Karpas-422 (cell line): ENCODE measurements at regions not wholly inside any gene's neighbourhood (a gene's known extent, or its start where the extent isn't known, plus 50 kb on each side); places are given as distances from the start of the nearest gene placed in this dataset.

Source experiments
- DNase-seq: peaks from one replicate; pipeline ENCODE4 v3.0.0-alpha.2; 2015
- H2AFZ ChIP-seq: fragments of 200-600 bp; sonication (generic); 2 replicates; pipeline ENCODE4 v1.6.1; 2014; ENCODE audit warnings: antibody characterized with exemption, low read length, mixed read lengths
- H3K27ac ChIP-seq: fragments of 200-600 bp; sonication (generic); 2 replicates; pipeline ENCODE4 v1.5.1; 2014; ENCODE audit warnings: mild to moderate bottlenecking, low read length, moderate library complexity
- H3K27me3 ChIP-seq: fragments of 200-600 bp; sonication (generic); 2 replicates; pipeline ENCODE4 v1.6.1; 2014; ENCODE audit warnings: low read length, mixed read lengths
- H3K36me3 ChIP-seq: fragments of 200-600 bp; sonication (generic); 2 replicates; pipeline ENCODE4 v1.6.1; 2014; ENCODE audit warnings: low read length, mixed read lengths; ENCODE audit not compliant: insufficient read depth
- H3K4me1 ChIP-seq: fragments of 200-600 bp; sonication (generic); 2 replicates; pipeline ENCODE4 v1.6.1; 2014; ENCODE audit warnings: mild to moderate bottlenecking, low read length, mixed read lengths
- H3K4me2 ChIP-seq: fragments of 200-600 bp; sonication (generic); 2 replicates; pipeline ENCODE4 v1.6.1; 2014; ENCODE audit warnings: low read length, low read depth, mild to moderate bottlenecking; ENCODE audit not compliant: poor library complexity, severe bottlenecking
- H3K4me3 ChIP-seq: fragments of 200-600 bp; sonication (generic); 2 replicates; pipeline ENCODE4 v1.5.1; 2014; ENCODE audit warnings: mild to moderate bottlenecking, antibody characterized with exemption, low read length, mixed read lengths
- H3K79me2 ChIP-seq: fragments of 200-600 bp; sonication (generic); 2 replicates; pipeline ENCODE4 v1.6.1; 2014; ENCODE audit warnings: mild to moderate bottlenecking, low read length, mixed read lengths
- H3K9ac ChIP-seq: fragments of 200-600 bp; sonication (generic); 2 replicates; pipeline ENCODE4 v1.6.0; 2014; ENCODE audit warnings: low read length
- H3K9me2 ChIP-seq: fragments of 200-600 bp; sonication (generic), shearing (Covaris generic); replicated peaks from 2 replicates; pipeline ENCODE4 v1.6.0; 2014; ENCODE audit warnings: mild to moderate bottlenecking, low read length, moderate library complexity; ENCODE audit not compliant: insufficient read depth
- H3K9me3 ChIP-seq: fragments of 300-700, 200-600 bp; sonication (generic); 2 replicates; pipeline ENCODE4 v1.6.1; 2014; ENCODE audit warnings: low read length, mixed read lengths
- H4K20me1 ChIP-seq: fragments of 200-600 bp; sonication (generic); 2 replicates; pipeline ENCODE4 v1.6.1; 2014; ENCODE audit warnings: mild to moderate bottlenecking, antibody characterized with exemption, low read length, low read depth; ENCODE audit not compliant: insufficient read depth

GRCh38 chr11:24226606-24227005 lies 270.2 kb upstream of the LUZP2 start:
- Histone ChIP-seq H3K9ac (no peak overlapping the region), H3K4me2 (no peak overlapping the region), H3K27me3 (no peaks in the 10 kb centered on the region), H4K20me1 (no peaks in the 10 kb centered on the region), H3K9me2 (no peaks in the 10 kb centered on the region), H3K9me3 (peaks cover 10% of the 10 kb centered on the region; the same call in 1 of the 2 replicates), H3K4me1 (no peaks in the 10 kb centered on the region), H3K4me3 (no peak overlapping the region), H3K36me3 (no peaks in the 10 kb centered on the region), H3K27ac (no peak overlapping the region), H2AFZ (no peak overlapping the region), H3K79me2 (no peaks in the 10 kb centered on the region)
- DNase-seq: no peak

GRCh38 chr11:24233041-24233440 lies 263.8 kb upstream of the LUZP2 start:
- H3K4me1 ChIP-seq: no peaks in the 10 kb centered on the region
- peaks cover 24% of the 10 kb centered on the region for H3K9me3 ChIP-seq
- no peak overlapping the region for H3K4me3 ChIP-seq
- H3K9ac ChIP-seq: no peak overlapping the region
- no peaks in the 10 kb centered on the region for H3K79me2 ChIP-seq
- H3K4me2 ChIP-seq: no peak overlapping the region
- DNase-seq: no peak
- H4K20me1 ChIP-seq: no peaks in the 10 kb centered on the region
- H3K27ac ChIP-seq: no peak overlapping the region
- no peaks in the 10 kb centered on the region for H3K9me2 ChIP-seq
- no peaks in the 10 kb centered on the region for H3K36me3 ChIP-seq
- no peaks in the 10 kb centered on the region for H3K27me3 ChIP-seq
- H2AFZ ChIP-seq: no peak overlapping the region

GRCh38 chr11:24234822-24235508 lies 261.9 kb upstream of the LUZP2 start:
- no peak overlapping the region for H3K27ac ChIP-seq
- H3K36me3 ChIP-seq: no peaks in the 10 kb centered on the region
- no peaks in the 10 kb centered on the region for H4K20me1 ChIP-seq
- no peaks in the 10 kb centered on the region for H3K79me2 ChIP-seq
- H3K4me1 ChIP-seq: no peaks in the 10 kb centered on the region
- no peak overlapping the region for H3K9ac ChIP-seq
- no peak overlapping the region for H2AFZ ChIP-seq
- no peaks in the 10 kb centered on the region for H3K27me3 ChIP-seq
- no peaks in the 10 kb centered on the region for H3K9me2 ChIP-seq
- no peak overlapping the region for H3K4me2 ChIP-seq
- no peak overlapping the region for H3K4me3 ChIP-seq
- no peak for DNase-seq
- peaks cover 35% of the 10 kb centered on the region for H3K9me3 ChIP-seq

- H3K4me3 ChIP-seq: no peak overlapping the region
- no peaks in the 10 kb centered on the region for H3K9me2 ChIP-seq
Observed at GRCh38 chr11:24238771-24239645, 257.8 kb upstream of the LUZP2 start.

GRCh38 chr11:24239930-24240329 lies 256.9 kb upstream of the LUZP2 start:
- Histone ChIP-seq H4K20me1 (no peaks in the 10 kb centered on the region), H3K9me2 (no peaks in the 10 kb centered on the region), H3K79me2 (no peaks in the 10 kb centered on the region), H3K36me3 (no peaks in the 10 kb centered on the region), H3K27ac (no peak overlapping the region), H3K4me3 (no peak overlapping the region), H3K27me3 (no peaks in the 10 kb centered on the region), H3K9me3 (peaks cover 31% of the 10 kb centered on the region), H2AFZ (no peak overlapping the region), H3K4me2 (no peak overlapping the region), H3K9ac (no peak overlapping the region), H3K4me1 (no peaks in the 10 kb centered on the region)
- no peak for DNase-seq

More at GRCh38 chr11:24238771-24239645, 257.8 kb upstream of the LUZP2 start:
- Histone ChIP-seq H3K4me1 (no peaks in the 10 kb centered on the region), H3K36me3 (no peaks in the 10 kb centered on the region), H3K79me2 (no peaks in the 10 kb centered on the region), H3K9ac (no peak overlapping the region), H3K27me3 (no peaks in the 10 kb centered on the region), H2AFZ (no peak overlapping the region), H4K20me1 (no peaks in the 10 kb centered on the region), H3K4me2 (no peak overlapping the region), H3K9me3 (peaks cover 40% of the 10 kb centered on the region), H3K27ac (no peak overlapping the region)
- no peak for DNase-seq

GRCh38 chr11:24240496-24241175 lies 256.2 kb upstream of the LUZP2 start:
- Histone ChIP-seq H3K36me3 (no peaks in the 10 kb centered on the region), H3K27me3 (no peaks in the 10 kb centered on the region)

GRCh38 chr11:24246715-24247114 lies 250.1 kb upstream of the LUZP2 start:
- no peak for DNase-seq
- no peaks in the 10 kb centered on the region for H3K4me1 ChIP-seq
- no peak overlapping the region for H3K4me3 ChIP-seq
- H3K9me2 ChIP-seq: no peaks in the 10 kb centered on the region
- no peak overlapping the region for H3K9ac ChIP-seq
- no peaks in the 10 kb centered on the region for H3K27me3 ChIP-seq
- no peaks in the 10 kb centered on the region for H3K36me3 ChIP-seq
- H2AFZ ChIP-seq: no peak overlapping the region
- H4K20me1 ChIP-seq: no peaks in the 10 kb centered on the region
- no peak overlapping the region for H3K4me2 ChIP-seq
- no peaks in the 10 kb centered on the region for H3K79me2 ChIP-seq
- H3K27ac ChIP-seq: no peak overlapping the region
- H3K9me3 ChIP-seq: peaks cover 21% of the 10 kb centered on the region

More at GRCh38 chr11:24240496-24241175, 256.2 kb upstream of the LUZP2 start:
- H3K9ac ChIP-seq: no peak overlapping the region
- no peaks in the 10 kb centered on the region for H4K20me1 ChIP-seq
- H3K4me1 ChIP-seq: no peaks in the 10 kb centered on the region
- H3K27ac ChIP-seq: no peak overlapping the region
- no peaks in the 10 kb centered on the region for H3K9me2 ChIP-seq
- no peaks in the 10 kb centered on the region for H3K79me2 ChIP-seq
- no peak overlapping the region for H3K4me3 ChIP-seq
- DNase-seq: no peak
- peaks cover 25% of the 10 kb centered on the region for H3K9me3 ChIP-seq
- no peak overlapping the region for H3K4me2 ChIP-seq
- H2AFZ ChIP-seq: no peak overlapping the region

- no peak overlapping the region for H3K27ac ChIP-seq
- peaks cover 15% of the 10 kb centered on the region for H3K9me3 ChIP-seq
- H2AFZ ChIP-seq: no peak overlapping the region
- no peaks in the 10 kb centered on the region for H3K79me2 ChIP-seq
- H3K9me2 ChIP-seq: no peaks in the 10 kb centered on the region
- no peak overlapping the region for H3K4me2 ChIP-seq
- no peaks in the 10 kb centered on the region for H3K36me3 ChIP-seq
- no peaks in the 10 kb centered on the region for H3K4me1 ChIP-seq
- no peak overlapping the region for H3K4me3 ChIP-seq
- H4K20me1 ChIP-seq: no peaks in the 10 kb centered on the region
- no peak overlapping the region for H3K9ac ChIP-seq
- no peak for DNase-seq
- H3K27me3 ChIP-seq: no peaks in the 10 kb centered on the region
Observed at GRCh38 chr11:24247846-24248245, 249.0 kb upstream of the LUZP2 start.
